ENCODE measurements at regions not wholly inside any gene's neighbourhood (a gene's known extent, or its start where the extent isn't known, plus 50 kb on each side); places are given as distances from the start of the nearest gene placed in this dataset.

- TF ChIP-seq POLR2A (IDR thresholded peaks at IDR 0.05) = no peak
- TF ChIP-seq, protein P1, sequence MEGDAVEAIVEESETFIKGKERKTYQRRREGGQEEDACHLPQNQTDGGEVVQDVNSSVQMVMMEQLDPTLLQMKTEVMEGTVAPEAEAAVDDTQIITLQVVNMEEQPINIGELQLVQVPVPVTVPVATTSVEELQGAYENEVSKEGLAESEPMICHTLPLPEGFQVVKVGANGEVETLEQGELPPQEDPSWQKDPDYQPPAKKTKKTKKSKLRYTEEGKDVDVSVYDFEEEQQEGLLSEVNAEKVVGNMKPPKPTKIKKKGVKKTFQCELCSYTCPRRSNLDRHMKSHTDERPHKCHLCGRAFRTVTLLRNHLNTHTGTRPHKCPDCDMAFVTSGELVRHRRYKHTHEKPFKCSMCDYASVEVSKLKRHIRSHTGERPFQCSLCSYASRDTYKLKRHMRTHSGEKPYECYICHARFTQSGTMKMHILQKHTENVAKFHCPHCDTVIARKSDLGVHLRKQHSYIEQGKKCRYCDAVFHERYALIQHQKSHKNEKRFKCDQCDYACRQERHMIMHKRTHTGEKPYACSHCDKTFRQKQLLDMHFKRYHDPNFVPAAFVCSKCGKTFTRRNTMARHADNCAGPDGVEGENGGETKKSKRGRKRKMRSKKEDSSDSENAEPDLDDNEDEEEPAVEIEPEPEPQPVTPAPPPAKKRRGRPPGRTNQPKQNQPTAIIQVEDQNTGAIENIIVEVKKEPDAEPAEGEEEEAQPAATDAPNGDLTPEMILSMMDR (IDR thresholded peaks at IDR 0.05) = no peak
- no peak for DNase-seq (ENCODE audit: low spot score in 2 of 2)
- 91 to 96% methylated on average over 5 to 6 of the region's 6 CpGs for WGBS, 2 donors
- intact Hi-C loops (cut with DNase I; ENCODE audit: low total_unique reads) = no loop called here
- no peak overlapping the region for H3K4me3 ChIP-seq (ENCODE audit: low read depth, poor library complexity, severe bottlenecking)
These were observed 69.1 kb upstream of the PUDP start for GRCh38 chrX:7216981-7217587.

DNA sequence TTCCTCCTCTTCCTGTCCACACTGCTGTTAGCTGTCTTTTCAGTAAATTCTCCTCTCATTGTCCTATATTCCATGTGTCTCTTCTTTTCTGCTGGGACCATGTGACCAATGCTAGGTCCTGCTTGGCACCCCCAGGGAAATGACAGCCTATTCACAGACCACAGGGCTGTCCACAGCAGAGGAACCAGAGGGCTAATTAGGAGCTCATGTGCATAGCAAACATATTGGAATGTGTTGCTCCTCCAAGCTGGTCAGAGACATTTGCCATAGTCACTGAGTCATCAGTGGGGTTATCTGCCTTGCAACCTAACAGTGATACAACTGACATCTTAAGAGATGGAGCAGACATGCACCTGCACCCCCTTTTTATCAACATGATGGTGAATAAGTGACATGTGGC is 67.9 kb upstream of the PUDP start:
- TF ChIP-seq, protein P1 (IDR thresholded peaks at IDR 0.05) = no peak
- no peak for TF ChIP-seq POLR2A (IDR thresholded peaks at IDR 0.05)
- no peak for DNase-seq (ENCODE audit: low spot score in 2 of 2)
- intact Hi-C loops (cut with DNase I; ENCODE audit: low total_unique reads) = no loop called here
- H3K4me3 ChIP-seq (ENCODE audit: low read depth, poor library complexity, severe bottlenecking) = no peak overlapping the region

DNA sequence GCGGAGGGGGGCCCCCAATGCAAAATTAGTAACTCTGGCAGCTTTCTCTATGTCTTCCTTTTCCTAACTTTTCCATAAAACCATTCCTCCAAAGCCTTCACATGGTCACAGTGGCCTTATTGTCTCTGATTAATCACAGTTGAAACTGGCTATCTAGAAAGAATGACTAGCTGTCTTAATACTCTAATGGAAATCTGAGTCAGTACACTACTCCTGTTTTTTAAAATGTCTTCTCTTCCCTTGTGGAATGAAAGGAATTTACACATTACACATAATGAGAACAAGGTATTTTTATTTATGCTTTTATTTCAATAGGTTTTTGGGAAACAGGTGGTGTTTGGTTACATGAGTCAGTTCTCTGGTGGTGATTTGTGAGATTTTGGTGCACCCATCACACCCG is 66.3 kb upstream of the PUDP start:
- H3K4me3 ChIP-seq (ENCODE audit: low read depth, poor library complexity, severe bottlenecking) = no peak overlapping the region
- TF ChIP-seq, protein P1 (IDR thresholded peaks at IDR 0.05) = no peak
- TF ChIP-seq POLR2A (IDR thresholded peaks at IDR 0.05) = no peak
- intact Hi-C loops (cut with DNase I; ENCODE audit: low total_unique reads) = no loop called here
- DNase-seq (ENCODE audit: low spot score in 2 of 2) = no peak
- WGBS, 2 donors = 89% methylated on average over 2 of the region's 2 CpGs

- WGBS, 2 donors = 53 to 69% methylated on average over 2 of the region's 2 CpGs
- TF ChIP-seq POLR2A (IDR thresholded peaks at IDR 0.05) = no peak
- TF ChIP-seq, protein P1 (IDR thresholded peaks at IDR 0.05) = no peak
- no peak overlapping the region for H3K4me3 ChIP-seq (ENCODE audit: low read depth, poor library complexity, severe bottlenecking)
- intact Hi-C loops (cut with DNase I; ENCODE audit: low total_unique reads) = no loop called here
- DNase-seq (ENCODE audit: low spot score in 2 of 2) = no peak
These were observed 57.2 kb upstream of the PUDP start for GRCh38 chrX:7205037-7205577.

DNA sequence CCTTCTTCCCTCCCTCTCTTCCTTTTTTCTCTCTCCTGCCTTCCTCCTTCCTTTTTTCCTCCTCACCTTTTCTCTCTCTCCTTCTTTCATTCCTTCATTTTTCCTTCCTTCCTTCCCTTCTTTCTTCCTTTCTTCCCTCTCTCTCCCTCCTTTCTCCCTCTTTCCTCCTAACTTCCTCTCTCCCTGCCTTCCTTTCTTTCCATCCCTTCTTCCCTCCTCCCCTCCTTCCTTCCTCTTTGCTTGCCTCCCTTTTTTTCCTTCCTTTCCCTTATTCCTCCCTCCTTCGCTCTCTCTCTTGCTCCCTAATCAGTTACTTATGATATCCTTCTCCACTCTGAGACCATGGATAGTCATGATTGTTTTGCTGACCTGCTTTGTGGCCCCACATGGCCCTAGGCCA is 56.7 kb upstream of the PUDP start:
- WGBS, 2 donors = 90 to 96% methylated on average over 1 of the region's 1 CpG
- no peak overlapping the region for H3K4me3 ChIP-seq (ENCODE audit: low read depth, poor library complexity, severe bottlenecking)
- no peak for DNase-seq (ENCODE audit: low spot score in 2 of 2)
- intact Hi-C loops (cut with DNase I; ENCODE audit: low total_unique reads) = no loop called here
- TF ChIP-seq, protein P1 (IDR thresholded peaks at IDR 0.05) = no peak
- no peak for TF ChIP-seq POLR2A (IDR thresholded peaks at IDR 0.05)

DNA sequence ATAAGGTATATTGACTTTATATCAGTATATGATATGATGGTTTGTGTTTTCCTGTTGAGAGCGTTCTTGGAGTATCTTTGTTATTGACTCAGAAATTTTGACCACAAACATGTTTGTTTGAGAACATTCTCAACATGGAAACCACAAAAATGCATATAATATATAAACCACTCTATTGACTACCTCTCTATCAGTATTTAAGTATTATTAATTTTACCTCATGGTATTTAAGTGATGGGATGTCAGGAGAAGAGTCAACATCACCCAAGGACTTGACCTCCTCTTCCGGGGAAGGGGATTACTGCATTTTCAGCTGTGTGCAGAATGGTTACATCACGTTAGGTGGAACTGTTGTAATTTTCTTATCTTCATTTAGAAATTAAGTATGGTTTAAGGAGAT is 54.3 kb upstream of the PUDP start:
- no peak for TF ChIP-seq POLR2A (IDR thresholded peaks at IDR 0.05)
- TF ChIP-seq, protein P1 (IDR thresholded peaks at IDR 0.05) = no peak
- 93 to 97% methylated on average over 3 of the region's 3 CpGs for WGBS, 2 donors
- no peak for DNase-seq (ENCODE audit: low spot score in 2 of 2)

More for the DNA sequence above, 54.3 kb upstream of the PUDP start:
- H3K4me3 ChIP-seq (ENCODE audit: low read depth, poor library complexity, severe bottlenecking) = no peak overlapping the region
- intact Hi-C loops (cut with DNase I; ENCODE audit: low total_unique reads) = no loop called here
